OCI-LY3 (cell line): ENCODE measurements at regions not wholly inside any gene's neighbourhood (a gene's known extent, or its start where the extent isn't known, plus 50 kb on each side); places are given as distances from the start of the nearest gene placed in this dataset.

ENCODE experiments used
- H2AFZ ChIP-seq: fragments of 200-600, 300-600 bp; shearing (Covaris generic); 2 replicates; pipeline ENCODE4 v1.6.0; 2014; ENCODE audit warnings: antibody characterized with exemption, low read depth, low read length
- H3K27ac ChIP-seq: fragments of 200-600, 300-600 bp; sonication (generic); 2 replicates; pipeline ENCODE4 v1.5.1; 2014; ENCODE audit warnings: mild to moderate bottlenecking, low read length, moderate library complexity, mixed read lengths
- H3K27me3 ChIP-seq: fragments of 200-600, 300-600 bp; sonication (generic); 2 replicates; pipeline ENCODE4 v1.6.1; 2014; ENCODE audit warnings: low read depth, low read length, mixed read lengths
- H3K36me3 ChIP-seq: fragments of 200-600, 300-600 bp; sonication (generic); replicated peaks from 2 replicates; pipeline ENCODE3; 2014; ENCODE audit warnings: low read depth, low read length, mixed read lengths
- H3K4me1 ChIP-seq: fragments of 300-600, 200-600 bp; sonication (generic); 2 replicates; pipeline ENCODE4 v1.6.1; 2014; ENCODE audit warnings: low read length, mixed read lengths
- H3K4me2 ChIP-seq: fragments of 200-600, 300-600 bp; sonication (generic); 2 replicates; pipeline ENCODE4 v1.6.1; 2014; ENCODE audit warnings: low read length, mixed read lengths
- H3K4me3 ChIP-seq: fragments of 300-600, 200-600 bp; sonication (generic); 2 replicates; pipeline ENCODE4 v1.5.1; 2014; ENCODE audit warnings: antibody characterized with exemption, mild to moderate bottlenecking, low read length, moderate library complexity
- H3K79me2 ChIP-seq: fragments of 300-600, 200-600 bp; shearing (Covaris generic); 2 replicates; pipeline ENCODE4 v1.6.1; 2014; ENCODE audit warnings: mild to moderate bottlenecking, low read length, mixed read lengths
- H3K9ac ChIP-seq: fragments of 300-600, 200-600 bp; shearing (Covaris generic); 2 replicates; pipeline ENCODE4 v1.6.0; 2014; ENCODE audit warnings: mild to moderate bottlenecking, low read length, moderate library complexity
- H3K9me3 ChIP-seq: fragments of 200-600, 300-600 bp; shearing (Covaris generic); 2 replicates; pipeline ENCODE4 v1.6.1; 2014; ENCODE audit warnings: low read length, mixed read lengths; ENCODE audit not compliant: insufficient read depth
- H4K20me1 ChIP-seq: fragments of 200-600, 300-600 bp; sonication (generic); 2 replicates; pipeline ENCODE4 v1.6.1; 2016; ENCODE audit warnings: low read length, mixed read lengths; ENCODE audit not compliant: insufficient read depth
- CTCF ChIP-seq: fragments of 200-600, 300-600 bp; sonication (generic); IDR thresholded peaks from 2 replicates; pipeline ENCODE4 v1.5.1; 2014; ENCODE audit warnings: antibody characterized with exemption, low read length, low read depth
- EZH2phosphoT487 ChIP-seq: fragments of 200-600 bp; shearing (Covaris generic); IDR thresholded peaks from 2 replicates; pipeline ENCODE4 v1.6.1; 2018; ENCODE audit warnings: antibody characterized with exemption, mixed run types, low read depth

DNA sequence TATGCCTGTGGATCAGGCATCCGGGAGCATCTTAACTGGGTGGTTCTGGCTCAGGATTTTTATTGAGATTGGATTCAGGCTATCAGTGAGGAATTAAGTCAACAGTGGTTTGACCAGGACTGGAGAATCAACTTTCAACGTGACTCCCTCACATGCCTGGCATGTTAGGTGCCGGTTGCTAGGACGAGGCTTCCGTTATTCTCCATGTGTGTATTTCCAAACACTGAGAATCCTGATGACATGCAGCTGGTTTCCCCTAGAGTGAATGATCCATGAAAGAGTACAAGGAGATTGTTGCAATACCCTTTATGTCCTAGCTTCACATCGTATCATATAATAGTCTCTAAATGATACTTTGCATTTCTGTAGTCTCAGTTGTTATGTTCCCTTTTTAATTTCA lies 529.2 kb downstream of the ANXA1 start:
- no peak for TF ChIP-seq CTCF
- TF ChIP-seq EZH2phosphoT487, result no peak

DNA sequence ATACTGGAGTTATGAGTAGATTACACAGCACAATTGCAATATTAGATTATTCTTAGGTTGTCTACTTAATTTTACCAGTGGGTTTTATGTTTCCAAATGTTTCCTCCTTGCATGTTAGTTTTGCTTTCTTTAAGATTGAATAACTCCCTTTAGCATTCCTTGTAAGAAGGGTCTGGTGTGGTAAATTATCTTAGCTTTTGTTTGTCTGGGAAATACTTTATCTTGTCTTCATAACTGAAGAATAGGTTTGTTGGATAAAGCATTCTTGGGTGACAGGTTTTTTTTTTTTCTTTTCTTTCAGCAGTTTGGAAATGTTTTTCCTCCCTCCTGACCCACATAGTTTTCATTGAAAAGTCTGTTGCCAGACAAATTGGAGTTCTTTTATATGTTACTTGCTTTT lies 531.1 kb downstream of the ANXA1 start:
- Histone ChIP-seq H3K27ac (no peak overlapping the region), H4K20me1 (no peaks in the 10 kb centered on the region), H3K36me3 (no peaks in the 10 kb centered on the region), H3K4me1 (no peaks in the 10 kb centered on the region), H3K4me2 (no peak overlapping the region), H3K27me3 (no peaks in the 10 kb centered on the region), H3K79me2 (no peaks in the 10 kb centered on the region), H3K9ac (no peak overlapping the region), H3K4me3 (no peak overlapping the region), H3K9me3 (no peaks in the 10 kb centered on the region), H2AFZ (no peak overlapping the region)
- no peak for TF ChIP-seq EZH2phosphoT487
- no peak for TF ChIP-seq CTCF

More for the DNA sequence above, 529.2 kb downstream of the ANXA1 start:
- Histone ChIP-seq H3K4me3 (no peak overlapping the region), H3K9me3 (no peaks in the 10 kb centered on the region), H3K9ac (no peak overlapping the region), H3K79me2 (no peaks in the 10 kb centered on the region), H4K20me1 (no peaks in the 10 kb centered on the region), H3K4me2 (no peak overlapping the region), H3K27me3 (no peaks in the 10 kb centered on the region), H3K4me1 (no peaks in the 10 kb centered on the region), H3K36me3 (no peaks in the 10 kb centered on the region), H2AFZ (no peak overlapping the region), H3K27ac (no peak overlapping the region)

- Histone ChIP-seq H3K4me2 (no peak overlapping the region), H2AFZ (no peak overlapping the region; the same call in 1 of the 2 replicates), H3K36me3 (no peaks in the 10 kb centered on the region), H4K20me1 (no peaks in the 10 kb centered on the region), H3K9me3 (no peaks in the 10 kb centered on the region), H3K4me3 (no peak overlapping the region), H3K9ac (no peak overlapping the region), H3K27me3 (no peaks in the 10 kb centered on the region), H3K4me1 (no peaks in the 10 kb centered on the region), H3K27ac (no peak overlapping the region), H3K79me2 (no peaks in the 10 kb centered on the region)
- peak; percentile 86 for TF ChIP-seq CTCF
- no peak for TF ChIP-seq EZH2phosphoT487
These were observed 532.4 kb downstream of the ANXA1 start for GRCh38 chr9:73683862-73684591.

- Histone ChIP-seq H3K4me3 (no peak overlapping the region), H3K4me2 (no peak overlapping the region), H3K36me3 (no peaks in the 10 kb centered on the region), H3K9ac (no peak overlapping the region), H4K20me1 (no peaks in the 10 kb centered on the region), H3K79me2 (no peaks in the 10 kb centered on the region), H3K4me1 (no peaks in the 10 kb centered on the region), H3K9me3 (no peaks in the 10 kb centered on the region), H3K27me3 (no peaks in the 10 kb centered on the region), H2AFZ (no peak overlapping the region; the same call in 1 of the 2 replicates), H3K27ac (no peak overlapping the region)
- TF ChIP-seq EZH2phosphoT487 (no peak), CTCF (no peak)
These were observed 532.9 kb downstream of the ANXA1 start for GRCh38 chr9:73684601-73685000.
